Mesenchymal stem cell (in vitro differentiated cells and primary cell): ENCODE measurements at regions not wholly inside any gene's neighbourhood (a gene's known extent, or its start where the extent isn't known, plus 50 kb on each side); places are given as distances from the start of the nearest gene placed in this dataset.
A peak's percentile ranks its signal among the peaks of the same experiment; 100 is the strongest.

Experiments
- DNase-seq: peaks from one replicate; pipeline ENCODE4 v3.0.0-alpha.2; 2013
- H2AFZ ChIP-seq: one replicate; pipeline ENCODE4 v1.6.1; 2013; ENCODE audit warnings: low read depth, mild to moderate bottlenecking, control low read depth, inconsistent platforms, low read length, moderate library complexity
- H2AK5ac ChIP-seq: 2 replicates; pipeline ENCODE4 v1.6.1; 2013; ENCODE audit warnings: low read length, moderate library complexity, mild to moderate bottlenecking, inconsistent platforms; ENCODE audit not compliant: severe bottlenecking
- H2BK120ac ChIP-seq: one replicate; pipeline ENCODE4 v1.6.1; 2013; ENCODE audit warnings: low read depth, mild to moderate bottlenecking, inconsistent platforms, low read length, moderate library complexity
- H2BK12ac ChIP-seq, 2 experiments: one replicate each; pipeline ENCODE4 v1.6.1; 2013; ENCODE audit warnings: inconsistent platforms in 2 of 2, low read length in 2 of 2, mild to moderate bottlenecking in 2 of 2, moderate library complexity in 2 of 2, control low read depth in 1 of 2
- H2BK15ac ChIP-seq: one replicate; pipeline ENCODE4 v1.6.1; 2013; ENCODE audit warnings: mild to moderate bottlenecking, low read depth, inconsistent platforms; ENCODE audit not compliant: poor library complexity, severe bottlenecking
- H2BK5ac ChIP-seq: 2 replicates; pipeline ENCODE4 v1.6.1; 2013; ENCODE audit warnings: low read depth, mild to moderate bottlenecking, low read length, control low read depth, inconsistent platforms; ENCODE audit not compliant: poor library complexity, severe bottlenecking
- H3K14ac ChIP-seq, 2 experiments: one replicate each; pipeline ENCODE4 v1.6.1; 2013; ENCODE audit warnings: inconsistent platforms in 2 of 2, low read length in 2 of 2, control low read depth in 1 of 2, mild to moderate bottlenecking in 1 of 2, moderate library complexity in 1 of 2
- H3K18ac ChIP-seq, 2 experiments: one replicate each; pipeline ENCODE4 v1.6.1; 2013; ENCODE audit warnings: inconsistent platforms in 2 of 2, low read length in 2 of 2, control low read depth in 1 of 2, low read depth in 1 of 2, mild to moderate bottlenecking in 1 of 2
- H3K23ac ChIP-seq, 2 experiments: one replicate each; pipeline ENCODE4 v1.6.1; 2013; ENCODE audit warnings: inconsistent platforms in 2 of 2, low read length in 2 of 2, mild to moderate bottlenecking in 2 of 2, moderate library complexity in 2 of 2, control low read depth in 1 of 2
- H3K27ac ChIP-seq: 2 replicates; pipeline ENCODE4 v1.5.1; 2013; ENCODE audit warnings: mild to moderate bottlenecking, moderate library complexity, low read length, control low read depth, inconsistent platforms; ENCODE audit not compliant: poor library complexity, severe bottlenecking
- H3K27me3 ChIP-seq, 2 experiments: 2 replicates each; pipeline versions ENCODE4 v1.6.1 to v1.7.0; 2013; ENCODE audit warnings: low read length in 2 of 2, mild to moderate bottlenecking in 2 of 2, moderate library complexity in 2 of 2, control low read depth in 1 of 2, inconsistent platforms in 1 of 2; ENCODE audit not compliant: control insufficient read depth in 1 of 2, insufficient read depth in 1 of 2
- H3K36me3 ChIP-seq, 2 experiments: 2 replicates each; pipeline versions ENCODE4 v1.6.1 to v1.7.0; 2013; ENCODE audit warnings: low read length in 2 of 2, control low read depth in 1 of 2, inconsistent platforms in 1 of 2, low read depth in 1 of 2, mild to moderate bottlenecking in 1 of 2; ENCODE audit not compliant: insufficient read depth in 2 of 2, control insufficient read depth in 1 of 2
- H3K4ac ChIP-seq, 2 experiments: one replicate each; pipeline ENCODE4 v1.6.1; 2013; ENCODE audit warnings: inconsistent platforms in 2 of 2, low read length in 2 of 2, mild to moderate bottlenecking in 2 of 2, moderate library complexity in 2 of 2, control low read depth in 1 of 2, low read depth in 1 of 2
- H3K4me1 ChIP-seq: 2 replicates; pipeline ENCODE4 v1.6.1; 2013; ENCODE audit warnings: low read depth, low read length, control low read depth; ENCODE audit not compliant: control insufficient read depth, insufficient read depth
- H3K4me2 ChIP-seq: 2 replicates; pipeline ENCODE4 v1.6.1; 2013; ENCODE audit warnings: low read length, mild to moderate bottlenecking, inconsistent platforms; ENCODE audit not compliant: poor library complexity, severe bottlenecking
- H3K4me3 ChIP-seq, 2 experiments: 2 replicates each; pipeline versions ENCODE4 v1.5.1 to v1.7.0; 2013; ENCODE audit warnings: low read length in 2 of 2, mild to moderate bottlenecking in 2 of 2, control low read depth in 1 of 2, low read depth in 1 of 2; ENCODE audit not compliant: insufficient read depth in 1 of 2
- H3K79me1 ChIP-seq: replicated peaks from 2 replicates; pipeline ENCODE4 v1.6.1; 2013; ENCODE audit warnings: mild to moderate bottlenecking, control low read depth, low read length, inconsistent platforms; ENCODE audit not compliant: poor library complexity, severe bottlenecking
- H3K9ac ChIP-seq: 2 replicates; pipeline ENCODE4 v1.7.0; 2013; ENCODE audit warnings: mild to moderate bottlenecking, low read length, moderate library complexity
- H3K9me3 ChIP-seq: 2 replicates; pipeline ENCODE4 v1.7.0; 2013; ENCODE audit warnings: mild to moderate bottlenecking, low read length; ENCODE audit not compliant: control insufficient read depth
- H4K8ac ChIP-seq: one replicate; pipeline ENCODE4 v1.6.1; 2013; ENCODE audit warnings: inconsistent platforms, mild to moderate bottlenecking, low read length, moderate library complexity
- H4K91ac ChIP-seq: one replicate; pipeline ENCODE4 v1.6.1; 2013; ENCODE audit warnings: mild to moderate bottlenecking, low read length, inconsistent platforms
- WGBS: methylation state at CpG from one replicate; pipeline ENCODE4 v1.1.7; 2013; ENCODE audit warnings: mixed read lengths; 5-methylcytosine and 5-hydroxymethylcytosine counted together

DNA sequence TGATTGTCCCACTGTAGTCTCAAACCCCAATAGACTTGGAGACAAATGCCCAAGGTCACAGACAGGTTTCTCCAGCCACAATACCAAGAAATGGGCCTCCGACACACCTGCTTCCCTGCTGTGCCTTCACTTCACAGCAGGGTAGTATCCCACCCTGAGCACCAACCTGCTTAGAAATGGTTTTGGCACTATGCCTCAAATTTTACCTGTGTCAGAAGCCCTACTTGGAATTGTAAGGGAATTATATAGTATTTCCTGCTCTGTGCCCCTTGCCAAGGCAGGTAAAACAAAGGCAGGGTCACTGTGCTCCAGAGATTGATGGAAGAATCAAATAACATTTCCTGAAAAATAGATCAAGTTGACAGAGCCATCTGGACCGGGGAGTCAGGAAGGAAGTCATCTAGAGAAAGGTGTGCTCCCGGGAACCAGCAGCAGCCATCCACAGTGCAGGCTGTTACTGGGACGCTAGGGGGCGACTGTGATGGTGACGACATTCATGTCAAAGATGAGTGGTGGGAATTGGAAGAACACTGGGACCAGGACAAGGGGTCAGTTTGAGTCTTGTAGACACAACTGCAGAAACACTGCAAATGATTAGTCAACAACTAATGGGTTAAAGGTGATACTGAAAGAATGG lies 117.8 kb upstream of the AKR1E2 start:
- H2BK120ac ChIP-seq = no peak overlapping the region
- no peak overlapping the region for H3K4me2 ChIP-seq
- H2AFZ ChIP-seq = no peak overlapping the region
- no peak overlapping the region for H3K4ac ChIP-seq
- H4K8ac ChIP-seq = no peak overlapping the region
- H3K79me1 ChIP-seq = no peaks in the 10 kb centered on the region
- no peaks in the 10 kb centered on the region for H3K36me3 ChIP-seq
- H3K9ac ChIP-seq = no peak overlapping the region
- no peaks in the 10 kb centered on the region for H3K4me1 ChIP-seq
- no peak for DNase-seq
- H3K18ac ChIP-seq = no peak overlapping the region
- no peak overlapping the region for H2BK5ac ChIP-seq
- H3K9me3 ChIP-seq = no peaks in the 10 kb centered on the region
- H3K4me3 ChIP-seq = no peak overlapping the region
- no peak overlapping the region for H2BK15ac ChIP-seq
- no peak overlapping the region for H2AK5ac ChIP-seq
- H3K27ac ChIP-seq = no peak overlapping the region
- no peak overlapping the region for H3K23ac ChIP-seq
- WGBS = 46% methylated on average over 6 of the region's 6 CpGs
- no peak overlapping the region for H4K91ac ChIP-seq
- H2BK12ac ChIP-seq = no peak overlapping the region
- no peaks in the 10 kb centered on the region for H3K27me3 ChIP-seq
- H3K14ac ChIP-seq = no peak overlapping the region

DNA sequence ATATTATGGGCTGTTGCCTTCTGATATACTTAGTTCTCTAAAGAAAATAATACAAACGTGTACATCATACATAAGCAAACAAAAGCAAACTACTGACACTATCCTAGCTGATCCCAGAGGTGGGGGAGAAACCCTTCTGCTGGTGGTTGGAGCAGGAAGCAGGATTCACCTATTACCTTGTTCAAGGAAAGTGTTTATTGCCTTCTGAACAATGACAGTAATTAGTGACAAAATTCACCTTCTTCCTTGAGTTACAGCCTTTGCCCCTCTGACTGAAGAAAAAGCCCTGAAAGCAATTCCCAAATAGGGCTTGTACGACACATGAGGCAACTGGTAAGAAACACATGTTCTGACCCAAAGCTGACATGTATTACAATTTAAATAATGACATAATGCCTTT lies 118.8 kb upstream of the AKR1E2 start:
- no peak overlapping the region for H2BK12ac ChIP-seq
- no peaks in the 10 kb centered on the region for H3K79me1 ChIP-seq
- H3K23ac ChIP-seq = no peak overlapping the region
- no peaks in the 10 kb centered on the region for H3K9me3 ChIP-seq
- H3K27me3 ChIP-seq = no peaks in the 10 kb centered on the region
- no peak overlapping the region for H3K27ac ChIP-seq
- no peak overlapping the region for H2BK5ac ChIP-seq
- WGBS = no CpG with 5 or more reads among the region's 2 CpGs
- no peak overlapping the region for H3K4ac ChIP-seq
- H2BK15ac ChIP-seq = no peak overlapping the region
- H3K14ac ChIP-seq = no peak overlapping the region
- H2AK5ac ChIP-seq = no peak overlapping the region
- no peak overlapping the region for H3K4me3 ChIP-seq
- H3K4me1 ChIP-seq = no peaks in the 10 kb centered on the region
- no peak overlapping the region for H4K91ac ChIP-seq
- no peak overlapping the region for H4K8ac ChIP-seq
- no peak overlapping the region for H3K18ac ChIP-seq
- H3K36me3 ChIP-seq = no peaks in the 10 kb centered on the region
- H3K9ac ChIP-seq = no peak overlapping the region
- no peak overlapping the region for H2AFZ ChIP-seq
- no peak overlapping the region for H3K4me2 ChIP-seq
- H2BK120ac ChIP-seq = no peak overlapping the region
- no peak for DNase-seq

DNA sequence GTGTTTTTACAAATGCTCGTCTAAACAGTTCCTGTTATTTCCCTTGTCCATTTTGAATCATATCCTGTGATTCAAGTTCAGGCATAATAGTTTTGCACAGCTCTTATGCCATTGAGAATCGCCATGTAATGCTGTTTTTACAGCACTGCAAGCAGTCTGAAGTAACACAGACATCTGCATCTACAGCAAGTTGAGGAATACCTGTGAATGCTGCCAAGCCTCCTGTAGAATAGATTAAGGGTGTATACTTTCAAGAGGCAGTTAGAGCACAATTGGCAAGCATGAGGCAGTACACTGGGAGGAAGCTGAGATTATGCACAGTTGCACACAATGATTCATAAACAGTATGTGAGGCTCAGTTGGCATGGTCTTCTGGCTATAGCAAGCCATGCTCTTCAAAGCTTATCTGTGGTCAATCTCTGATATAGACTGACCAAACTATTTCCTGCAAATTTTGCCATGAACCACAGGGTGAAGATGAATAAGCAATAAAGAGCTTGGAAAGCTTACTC lies 121.9 kb upstream of the AKR1E2 start:
- peak overlapping the region; percentile 34 to 75 for H3K18ac ChIP-seq
- peak overlapping the region in 1 of 2 experiments; percentile 63 for H2BK12ac ChIP-seq
- 0% methylated on average over 2 of the region's 2 CpGs for WGBS
- H3K23ac ChIP-seq = no peak overlapping the region
- H3K4ac ChIP-seq = no peak overlapping the region
- no peak overlapping the region for H3K4me2 ChIP-seq
- no peak overlapping the region for H4K91ac ChIP-seq
- no peak overlapping the region for H2BK15ac ChIP-seq
- peak overlapping the region; percentile 63 for H2AFZ ChIP-seq
- H2BK120ac ChIP-seq = no peak overlapping the region
- H3K9me3 ChIP-seq = no peaks in the 10 kb centered on the region
- no peak overlapping the region for H2AK5ac ChIP-seq
- no peak overlapping the region for H3K4me3 ChIP-seq
- peak overlapping the region; percentile 61 for H3K27ac ChIP-seq
- H3K79me1 ChIP-seq = no peaks in the 10 kb centered on the region
- H3K27me3 ChIP-seq = no peaks in the 10 kb centered on the region
- H3K4me1 ChIP-seq = no peaks in the 10 kb centered on the region
- H3K36me3 ChIP-seq = no peaks in the 10 kb centered on the region
- peak overlapping the region; percentile 80 for H4K8ac ChIP-seq
- no peak overlapping the region for H2BK5ac ChIP-seq
- H3K9ac ChIP-seq = peak overlapping the region; percentile 72
- H3K14ac ChIP-seq = no peak overlapping the region
- DNase-seq = peak; percentile 84

DNA sequence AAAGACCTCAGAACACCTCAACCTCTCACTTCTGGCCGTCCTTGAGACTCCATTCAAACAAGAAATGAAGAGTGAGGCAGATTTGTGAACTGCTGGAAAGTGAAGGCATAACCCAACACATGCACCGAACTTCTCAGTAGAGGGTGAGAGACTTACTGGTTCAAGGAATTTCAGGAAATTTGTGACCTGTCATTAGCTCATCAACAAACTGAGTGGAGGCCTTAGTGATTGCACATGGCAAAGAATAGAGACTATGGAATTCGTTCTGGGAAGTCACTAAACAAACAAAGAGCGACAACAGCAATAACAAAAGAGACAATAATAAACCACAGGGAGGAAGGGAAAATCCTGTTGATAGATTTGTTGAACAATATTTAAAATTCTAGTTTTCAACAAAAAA lies 125.0 kb upstream of the AKR1E2 start:
- Histone ChIP-seq H3K36me3 (no peaks in the 10 kb centered on the region), H3K4me2 (no peak overlapping the region), H4K91ac (no peak overlapping the region), H4K8ac (peak overlapping the region; percentile 50), H2BK12ac (peak overlapping the region; percentile 56 to 96), H2BK120ac (no peak overlapping the region), H3K27me3 (no peaks in the 10 kb centered on the region), H3K23ac (no peak overlapping the region), H2BK5ac (no peak overlapping the region), H3K79me1 (no peaks in the 10 kb centered on the region), H3K27ac (no peak overlapping the region), H3K14ac (no peak overlapping the region), H3K9ac (no peak overlapping the region), H2BK15ac (no peak overlapping the region), H3K4me1 (no peaks in the 10 kb centered on the region), H3K4me3 (no peak overlapping the region), H3K18ac (peak overlapping the region; percentile 44 to 45), H3K9me3 (no peaks in the 10 kb centered on the region), H2AFZ (peak overlapping the region; percentile 68), H2AK5ac (no peak overlapping the region), H3K4ac (peak overlapping the region in 1 of 2 experiments; percentile 78)
- no peak for DNase-seq
- 81% methylated on average over 2 of the region's 4 CpGs for WGBS
